Liver (tissue), 7 donors: ENCODE measurements at regions not wholly inside any gene's neighbourhood (a gene's known extent, or its start where the extent isn't known, plus 50 kb on each side); places are given as distances from the start of the nearest gene placed in this dataset.

Source experiments
- DNase-seq: peaks from one replicate; pipeline ENCODE4 v3.0.0-alpha.2; 2017; ENCODE audit warnings: low spot score
- H3K27ac ChIP-seq, 2 donors: one replicate each; pipeline ENCODE4 v1.7.0; 2013; ENCODE audit warnings: inconsistent platforms in 2 of 2, low read length in 2 of 2, control low read depth in 1 of 2, low read depth in 1 of 2, mild to moderate bottlenecking in 1 of 2
- H3K27me3 ChIP-seq, 4 donors: one replicate each; pipeline versions ENCODE4 v1.6.1 to v1.7.0; 2013; ENCODE audit warnings: low read length in 3 of 4, inconsistent platforms in 1 of 4, mild to moderate bottlenecking in 1 of 4, moderate library complexity in 1 of 4; ENCODE audit not compliant: control insufficient read depth in 4 of 4, insufficient read depth in 4 of 4
- H3K36me3 ChIP-seq, 4 donors: one replicate each; pipeline versions ENCODE4 v1.6.1 to v1.7.0; 2013; ENCODE audit warnings: low read length in 3 of 4, mild to moderate bottlenecking in 3 of 4, low read depth in 1 of 4, moderate library complexity in 1 of 4; ENCODE audit not compliant: control insufficient read depth in 4 of 4, insufficient read depth in 3 of 4
- H3K4me1 ChIP-seq, 4 donors: one replicate each; pipeline versions ENCODE4 v1.6.1 to v1.7.0; 2013; ENCODE audit warnings: low read length in 3 of 4, mild to moderate bottlenecking in 3 of 4, moderate library complexity in 1 of 4; ENCODE audit not compliant: control insufficient read depth in 4 of 4, insufficient read depth in 4 of 4
- H3K4me3 ChIP-seq, 3 donors: one replicate each; pipeline versions ENCODE4 v1.6.1 to v1.7.0; 2013; ENCODE audit warnings: low read length in 3 of 3, control low read depth in 1 of 3, low read depth in 1 of 3, mild to moderate bottlenecking in 1 of 3
- H3K9ac ChIP-seq, 2 donors: one replicate each; pipeline ENCODE4 v1.7.0; 2013; ENCODE audit warnings: low read length in 2 of 2, mild to moderate bottlenecking in 2 of 2, moderate library complexity in 2 of 2, control low read depth in 1 of 2, low read depth in 1 of 2
- H3K9me3 ChIP-seq, 4 donors: one replicate each; pipeline versions ENCODE4 v1.6.1 to v1.7.0; 2013; ENCODE audit warnings: low read length in 3 of 4; ENCODE audit not compliant: control insufficient read depth in 4 of 4
- ATF3 ChIP-seq: IDR thresholded peaks from 2 replicates; pipeline ENCODE4 v1.6.1; 2016; ENCODE audit warnings: antibody characterized with exemption
- EGR1 ChIP-seq, 2 donors: IDR thresholded peaks; 2 replicates each; pipeline ENCODE4 v1.6.1; 2016 to 2018; ENCODE audit warnings: antibody characterized with exemption in 2 of 2, low read depth in 2 of 2
- FOXA1 ChIP-seq: IDR thresholded peaks from 2 replicates; pipeline ENCODE4 v1.6.1; 2016; ENCODE audit warnings: antibody characterized with exemption
- FOXA2 ChIP-seq: IDR thresholded peaks from 2 replicates; pipeline ENCODE4 v1.6.1; 2016; ENCODE audit warnings: antibody characterized with exemption
- GABPA ChIP-seq, 2 donors: IDR thresholded peaks in 1 of 2; conservative IDR thresholded peaks in 1 of 2; 2 replicates each; pipeline ENCODE4 v1.6.1; 2016; ENCODE audit warnings: antibody characterized with exemption in 2 of 2, mild to moderate bottlenecking in 1 of 2, moderate library complexity in 1 of 2
- HNF4A ChIP-seq, 2 donors: conservative IDR thresholded peaks; 2 replicates each; pipeline ENCODE4 v1.6.1; 2016; ENCODE audit warnings: antibody characterized with exemption in 2 of 2, mild to moderate bottlenecking in 2 of 2
- HNF4G ChIP-seq: IDR thresholded peaks from 2 replicates; pipeline ENCODE4 v1.6.1; 2016; ENCODE audit warnings: antibody characterized with exemption
- JUND ChIP-seq, 2 donors: IDR thresholded peaks; 2 replicates each; pipeline ENCODE4 v1.6.1; 2016; ENCODE audit warnings: antibody characterized with exemption in 2 of 2
- MAX ChIP-seq: IDR thresholded peaks from 2 replicates; pipeline ENCODE4 v1.6.1; 2016; ENCODE audit warnings: antibody characterized with exemption
- NR2F2 ChIP-seq: IDR thresholded peaks from 2 replicates; pipeline ENCODE4 v1.6.1; 2016; ENCODE audit warnings: antibody characterized with exemption
- RAD21 ChIP-seq, 2 donors: IDR thresholded peaks; 2 replicates each; pipeline ENCODE4 v1.6.1; 2016; ENCODE audit warnings: antibody characterized with exemption in 2 of 2, mild to moderate bottlenecking in 2 of 2
- REST ChIP-seq: IDR thresholded peaks from 2 replicates; pipeline ENCODE4 v1.6.1; 2016; ENCODE audit warnings: antibody characterized with exemption, mild to moderate bottlenecking
- RXRA ChIP-seq, 2 donors: IDR thresholded peaks; 2 replicates each; pipeline ENCODE4 v1.6.1; 2017 to 2018; ENCODE audit warnings: antibody characterized with exemption in 2 of 2, mild to moderate bottlenecking in 1 of 2
- SP1 ChIP-seq: IDR thresholded peaks from 2 replicates; pipeline ENCODE4 v1.6.1; 2018; ENCODE audit warnings: antibody characterized with exemption, mild to moderate bottlenecking
- TAF1 ChIP-seq: conservative IDR thresholded peaks from 2 replicates; pipeline ENCODE4 v1.6.1; 2016; ENCODE audit warnings: antibody characterized with exemption, mild to moderate bottlenecking
- YY1 ChIP-seq: IDR thresholded peaks from 2 replicates; pipeline ENCODE4 v1.6.1; 2016; ENCODE audit warnings: antibody characterized with exemption, mild to moderate bottlenecking
- ZBTB33 ChIP-seq: IDR thresholded peaks from 2 replicates; pipeline ENCODE4 v1.6.1; 2016; ENCODE audit warnings: antibody characterized with exemption
- WGBS: extraction: QIAGEN DNeasy Blood & Tissue Kit; methylation state at CpG from one replicate; pipeline ENCODE4 v1.1.7; 2013; 5-methylcytosine and 5-hydroxymethylcytosine counted together
- donor health status: healthy.
- donor health status: healthy.
- donor health status: healthy.
- donor health status: healthy.

- TF ChIP-seq ZBTB33 (no peak), ATF3 (no peak), SP1 (no peak), HNF4A (conservative IDR thresholded peaks at IDR 0.05) (no peak), REST (no peak), TAF1 (no peak), MAX (no peak), HNF4G (no peak), YY1 (no peak), GABPA (IDR thresholded peaks at IDR 0.05 in 1 of 2, conservative IDR thresholded peaks at IDR 0.05 in 1 of 2) (no peak), JUND (IDR thresholded peaks at IDR 0.05) (no peak), FOXA1 (no peak), FOXA2 (no peak), NR2F2 (no peak), RXRA (IDR thresholded peaks at IDR 0.05) (no peak), EGR1 (IDR thresholded peaks at IDR 0.05; ENCODE audit: low read depth in 2 of 2) (no peak)
- no peaks in the 10 kb centered on the region for H3K9me3 ChIP-seq
- H3K27ac ChIP-seq = no peak overlapping the region
- DNase-seq = no peak
- no peaks in the 10 kb centered on the region for H3K4me1 ChIP-seq
- no peak overlapping the region for H3K4me3 ChIP-seq
- 77% methylated on average over 1 of the region's 1 CpG for WGBS
- no peaks in the 10 kb centered on the region for H3K36me3 ChIP-seq
- no peak overlapping the region for H3K9ac ChIP-seq
- no peaks in the 10 kb centered on the region for H3K27me3 ChIP-seq
These were observed 123.9 kb downstream of the SHOX2 start for GRCh38 chr3:157982359-157982758.

- Histone ChIP-seq H3K9ac (no peak overlapping the region), H3K36me3 (no peaks in the 10 kb centered on the region), H3K9me3 (no peaks in the 10 kb centered on the region), H3K27me3 (no peaks in the 10 kb centered on the region), H3K4me3 (no peak overlapping the region), H3K4me1 (no peaks in the 10 kb centered on the region), H3K27ac (no peak overlapping the region)
- DNase-seq = no peak
- TF ChIP-seq ATF3 = no peak
- no peak for TF ChIP-seq HNF4G
- no peak for TF ChIP-seq GABPA (IDR thresholded peaks at IDR 0.05 in 1 of 2, conservative IDR thresholded peaks at IDR 0.05 in 1 of 2)
- no peak for TF ChIP-seq RAD21 (IDR thresholded peaks at IDR 0.05)
- TF ChIP-seq ZBTB33 = no peak
- TF ChIP-seq MAX = no peak
- no peak for TF ChIP-seq REST
- no peak for TF ChIP-seq EGR1 (IDR thresholded peaks at IDR 0.05; ENCODE audit: low read depth in 2 of 2)
- no peak for TF ChIP-seq TAF1
- TF ChIP-seq SP1 = no peak
- TF ChIP-seq RXRA (IDR thresholded peaks at IDR 0.05) = no peak
- no peak for TF ChIP-seq YY1
- TF ChIP-seq FOXA2 = no peak
- no peak for TF ChIP-seq JUND (IDR thresholded peaks at IDR 0.05)
- TF ChIP-seq FOXA1 = no peak
- TF ChIP-seq NR2F2 = no peak
- WGBS = 49% methylated on average over 3 of the region's 3 CpGs
These were observed 124.4 kb downstream of the SHOX2 start for GRCh38 chr3:157981819-157982218.
